SU-DHL-6 (cell line): ENCODE measurements at regions not wholly inside any gene's neighbourhood (a gene's known extent, or its start where the extent isn't known, plus 50 kb on each side); places are given as distances from the start of the nearest gene placed in this dataset.

ENCODE experiments used
- H2AFZ ChIP-seq: fragments of 200-600 bp; sonication (generic); 2 replicates; pipeline ENCODE4 v1.6.1; 2014; ENCODE audit warnings: low read depth, mild to moderate bottlenecking, moderate library complexity, mixed read lengths, antibody characterized with exemption, low read length; ENCODE audit not compliant: severe bottlenecking
- H3F3A ChIP-seq: fragments of 200-600 bp; shearing (Covaris generic); 2 replicates; pipeline ENCODE4 v1.6.0; 2016; ENCODE audit warnings: antibody characterized with exemption, mild to moderate bottlenecking; ENCODE audit not compliant: insufficient read depth
- H3K27ac ChIP-seq: fragments of 200-600 bp; sonication (generic); 2 replicates; pipeline ENCODE4 v1.5.1; 2016; ENCODE audit warnings: low read depth, mild to moderate bottlenecking, low read length, moderate library complexity, mixed read lengths
- H3K27me3 ChIP-seq: fragments of 200-600 bp; sonication (generic), shearing (Covaris generic); 2 replicates; pipeline ENCODE4 v1.6.0; 2014; ENCODE audit warnings: mild to moderate bottlenecking, low read length
- H3K36me3 ChIP-seq: fragments of 200-600 bp; sonication (generic); 2 replicates; pipeline ENCODE4 v1.6.1; 2014; ENCODE audit warnings: mild to moderate bottlenecking, low read length, mixed read lengths
- H3K4me2 ChIP-seq: fragments of 300-600, 200-600 bp; shearing (Covaris generic), sonication (generic); 2 replicates; pipeline ENCODE4 v1.6.0; 2014; ENCODE audit warnings: low read length, low read depth, mild to moderate bottlenecking; ENCODE audit not compliant: poor library complexity, severe bottlenecking
- H3K4me3 ChIP-seq: fragments of 200-600 bp; sonication (generic); 2 replicates; pipeline ENCODE4 v1.5.1; 2014; ENCODE audit warnings: antibody characterized with exemption, low read length, mild to moderate bottlenecking, mixed read lengths; ENCODE audit not compliant: insufficient read depth, poor library complexity, severe bottlenecking
- H3K79me2 ChIP-seq: fragments of 200-600 bp; sonication (generic); 2 replicates; pipeline ENCODE4 v1.6.1; 2014; ENCODE audit warnings: mild to moderate bottlenecking, low read length, moderate library complexity; ENCODE audit not compliant: insufficient read depth
- H3K9ac ChIP-seq: fragments of 200-600 bp; sonication (generic); 2 replicates; pipeline ENCODE4 v1.7.0; 2014; ENCODE audit warnings: mild to moderate bottlenecking, low read length
- H3K9me2 ChIP-seq: fragments of 200-600 bp; sonication (generic); replicated peaks from 2 replicates; pipeline ENCODE4 v1.6.1; 2014; ENCODE audit warnings: low read length; ENCODE audit not compliant: insufficient read depth
- H3K9me3 ChIP-seq: fragments of 200-600 bp; sonication (generic); 2 replicates; pipeline ENCODE4 v1.6.1; 2014; ENCODE audit warnings: low read length, mixed read lengths; ENCODE audit not compliant: insufficient read depth
- H4K20me1 ChIP-seq: fragments of 200-600 bp; sonication (generic); 2 replicates; pipeline ENCODE4 v1.6.1; 2014; ENCODE audit warnings: low read depth, mild to moderate bottlenecking, antibody characterized with exemption, low read length, moderate library complexity, mixed read lengths
- CTCF ChIP-seq: fragments of 200-600 bp; sonication (generic); IDR thresholded peaks from one replicate; pipeline ENCODE4 v1.5.1; 2017; ENCODE audit warnings: antibody characterized with exemption, mild to moderate bottlenecking, low read length, moderate library complexity; ENCODE audit not compliant: insufficient read depth, poor library complexity, severe bottlenecking
- EZH2phosphoT487 ChIP-seq: fragments of 200-600 bp; sonication (generic), shearing (Covaris generic); conservative IDR thresholded peaks from 2 replicates; pipeline ENCODE4 v1.6.1; 2018; ENCODE audit warnings: mild to moderate bottlenecking, antibody characterized with exemption, low read length, moderate library complexity, mixed read lengths

GRCh38 chr5:152137063-152137462 lies 212.4 kb upstream of the GLRA1 start:
- no peaks in the 10 kb centered on the region for H3K27me3 ChIP-seq
- no peak overlapping the region for H3K27ac ChIP-seq
- H2AFZ ChIP-seq = no peak overlapping the region
- H3K9me3 ChIP-seq = no peaks in the 10 kb centered on the region
- H3K4me2 ChIP-seq = no peak overlapping the region
- no peaks in the 10 kb centered on the region for H3K9me2 ChIP-seq
- H3F3A ChIP-seq = no peaks in the 10 kb centered on the region
- no peaks in the 10 kb centered on the region for H3K36me3 ChIP-seq
- TF ChIP-seq CTCF (no peak), EZH2phosphoT487 (no peak)
- no peak overlapping the region for H3K4me3 ChIP-seq
- no peaks in the 10 kb centered on the region for H4K20me1 ChIP-seq
- no peaks in the 10 kb centered on the region for H3K79me2 ChIP-seq
- no peak overlapping the region for H3K9ac ChIP-seq

GRCh38 chr5:152136321-152136720 lies 211.7 kb upstream of the GLRA1 start:
- no peak overlapping the region for H3K9ac ChIP-seq
- no peak for TF ChIP-seq EZH2phosphoT487
- no peak for TF ChIP-seq CTCF
- no peak overlapping the region for H3K4me2 ChIP-seq

GRCh38 chr5:152135827-152136226 lies 211.2 kb upstream of the GLRA1 start:
- Histone ChIP-seq H3K9me3 (no peaks in the 10 kb centered on the region), H4K20me1 (no peaks in the 10 kb centered on the region), H3K27me3 (no peaks in the 10 kb centered on the region), H2AFZ (no peak overlapping the region), H3F3A (no peaks in the 10 kb centered on the region), H3K4me2 (no peak overlapping the region), H3K27ac (no peak overlapping the region), H3K4me3 (no peak overlapping the region), H3K9me2 (no peaks in the 10 kb centered on the region), H3K9ac (no peak overlapping the region), H3K79me2 (no peaks in the 10 kb centered on the region), H3K36me3 (no peaks in the 10 kb centered on the region)
- TF ChIP-seq EZH2phosphoT487 = no peak
- no peak for TF ChIP-seq CTCF

More at GRCh38 chr5:152136321-152136720, 211.7 kb upstream of the GLRA1 start:
- H3K36me3 ChIP-seq = no peaks in the 10 kb centered on the region
- no peaks in the 10 kb centered on the region for H3K27me3 ChIP-seq
- no peak overlapping the region for H2AFZ ChIP-seq
- no peaks in the 10 kb centered on the region for H3K79me2 ChIP-seq
- H3K9me2 ChIP-seq = no peaks in the 10 kb centered on the region
- no peak overlapping the region for H3K4me3 ChIP-seq
- H3F3A ChIP-seq = no peaks in the 10 kb centered on the region
- H3K27ac ChIP-seq = no peak overlapping the region
- H3K9me3 ChIP-seq = no peaks in the 10 kb centered on the region
- H4K20me1 ChIP-seq = no peaks in the 10 kb centered on the region
